Activated T-helper 1 cell treated with anti-CD3 and anti-CD28 coated beads, Interleukin-12 subunit alpha, Interleukin-12 subunit beta, Interleukin-2, Interleukin-4 antibody, amounts not matched to agents 30 ng/mL and 10 ng/mL and 1 ng/mL, durations not matched to agents 14 hours and 24 hours and 36 hours (primary cell): ENCODE measurements at regions not wholly inside any gene's neighbourhood (a gene's known extent, or its start where the extent isn't known, plus 50 kb on each side); places are given as distances from the start of the nearest gene placed in this dataset.

ENCODE experiments used
- DNase-seq: peaks from one replicate; pipeline ENCODE4 v3.0.0; 2021; ENCODE audit warnings: low spot score
- H3K27ac Mint-ChIP-seq: one replicate; pipeline ENCODE4 v1.8.0; 2021; ENCODE audit warnings: mild to moderate bottlenecking, mixed read lengths
- H3K27me3 Mint-ChIP-seq: one replicate; pipeline ENCODE4 v1.8.0; 2022; ENCODE audit warnings: mild to moderate bottlenecking, moderate library complexity, mixed read lengths; ENCODE audit not compliant: insufficient read depth
- H3K36me3 Mint-ChIP-seq: one replicate; pipeline ENCODE4 v1.8.0; 2021; ENCODE audit warnings: low read depth, mixed read lengths
- H3K4me1 Mint-ChIP-seq: one replicate; pipeline ENCODE4 v1.8.0; 2021; ENCODE audit warnings: low read depth, mixed read lengths
- H3K4me3 Mint-ChIP-seq: one replicate; pipeline ENCODE4 v1.8.0; 2021; ENCODE audit warnings: mild to moderate bottlenecking, moderate library complexity, mixed read lengths
- H3K9me3 Mint-ChIP-seq: one replicate; pipeline ENCODE4 v1.8.0; 2021; ENCODE audit warnings: mixed read lengths
- intact Hi-C: fragments of 100-400 bp; cut with micrococcal nuclease; formaldehyde crosslinking; loops from one replicate; pipeline ENCODE4 v1.15.1; 2024

- Mint-ChIP-seq H3K4me1 (no peaks in the 10 kb centered on the region), H3K4me3 (no peak overlapping the region), H3K27ac (no peak overlapping the region), H3K9me3 (peaks cover 3% of the 10 kb centered on the region), H3K27me3 (no peaks in the 10 kb centered on the region), H3K36me3 (no peaks in the 10 kb centered on the region)
- intact Hi-C loops = no loop called here
- DNase-seq = no peak
Measured at GRCh38 chr6:114449659-114450058, 106.8 kb upstream of the HS3ST5 start.

GRCh38 chr6:114446342-114446741 is 103.5 kb upstream of the HS3ST5 start:
- intact Hi-C loops = no loop called here
- DNase-seq = no peak
- Mint-ChIP-seq H3K36me3 (no peaks in the 10 kb centered on the region), H3K9me3 (peaks cover 3% of the 10 kb centered on the region), H3K27ac (no peak overlapping the region), H3K27me3 (no peaks in the 10 kb centered on the region), H3K4me3 (no peak overlapping the region), H3K4me1 (no peaks in the 10 kb centered on the region)

DNA sequence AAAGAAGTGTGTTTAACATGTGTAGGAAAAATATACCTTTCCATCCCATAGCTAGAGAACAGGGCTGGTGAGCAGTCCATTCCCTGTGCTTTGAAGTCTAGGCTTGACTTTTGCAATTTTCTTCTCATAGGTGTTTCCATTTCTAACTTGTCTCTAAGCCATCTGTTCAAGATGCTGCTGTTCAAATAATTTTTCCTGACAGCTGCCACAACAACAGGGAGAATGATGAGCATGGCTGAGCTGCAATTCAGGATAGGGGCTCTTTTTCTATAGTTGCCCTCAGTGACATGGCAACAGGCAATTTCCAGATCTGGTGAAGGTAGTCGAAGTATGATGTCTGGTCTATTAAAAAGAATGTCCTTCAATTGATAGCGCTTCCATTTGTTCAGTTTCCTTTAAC is 103.0 kb upstream of the HS3ST5 start:
- no peak for DNase-seq
- Mint-ChIP-seq H3K9me3 (peaks cover 3% of the 10 kb centered on the region), H3K27me3 (no peaks in the 10 kb centered on the region), H3K4me1 (no peaks in the 10 kb centered on the region), H3K4me3 (no peak overlapping the region), H3K27ac (no peak overlapping the region), H3K36me3 (no peaks in the 10 kb centered on the region)
- intact Hi-C loops = no loop called here

- intact Hi-C loops = no loop called here
- Mint-ChIP-seq H3K27ac (no peak overlapping the region), H3K4me1 (no peaks in the 10 kb centered on the region), H3K36me3 (no peaks in the 10 kb centered on the region), H3K4me3 (no peak overlapping the region), H3K27me3 (no peaks in the 10 kb centered on the region), H3K9me3 (no peaks in the 10 kb centered on the region)
- no peak for DNase-seq
Measured at GRCh38 chr6:114439411-114439810, 96.6 kb upstream of the HS3ST5 start.

DNA sequence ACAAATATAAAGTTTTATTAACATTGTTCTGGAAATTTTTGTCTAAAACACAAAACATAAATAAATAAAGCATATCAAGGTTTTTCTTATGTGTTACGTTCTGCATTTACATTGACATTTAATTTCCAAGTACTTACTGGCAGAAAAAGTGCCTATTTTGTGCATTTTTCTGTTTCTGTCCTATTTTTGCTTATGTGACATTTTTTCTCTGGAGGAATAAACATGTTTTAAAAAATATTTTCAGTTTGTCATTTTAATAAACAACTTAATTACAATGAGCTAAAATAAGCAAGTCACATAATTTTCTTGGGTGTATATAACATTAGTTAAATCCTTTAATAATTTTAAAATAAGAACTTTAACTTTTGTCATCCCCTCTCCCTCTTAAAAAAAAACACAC is 94.4 kb upstream of the HS3ST5 start:
- no peaks in the 10 kb centered on the region for H3K27me3 Mint-ChIP-seq
- no peaks in the 10 kb centered on the region for H3K9me3 Mint-ChIP-seq
- intact Hi-C loops = no loop called here
- H3K36me3 Mint-ChIP-seq = no peaks in the 10 kb centered on the region
- no peak for DNase-seq
- no peak overlapping the region for H3K27ac Mint-ChIP-seq
- H3K4me3 Mint-ChIP-seq = no peak overlapping the region
- no peaks in the 10 kb centered on the region for H3K4me1 Mint-ChIP-seq

- H3K9me3 Mint-ChIP-seq = no peaks in the 10 kb centered on the region
- no peak for DNase-seq
- H3K27ac Mint-ChIP-seq = no peak overlapping the region
- no peak overlapping the region for H3K4me3 Mint-ChIP-seq
- no peaks in the 10 kb centered on the region for H3K27me3 Mint-ChIP-seq
- H3K36me3 Mint-ChIP-seq = no peaks in the 10 kb centered on the region
- no peaks in the 10 kb centered on the region for H3K4me1 Mint-ChIP-seq
- intact Hi-C loops = no loop called here
Measured at GRCh38 chr6:114436691-114437090, 93.9 kb upstream of the HS3ST5 start.

DNA sequence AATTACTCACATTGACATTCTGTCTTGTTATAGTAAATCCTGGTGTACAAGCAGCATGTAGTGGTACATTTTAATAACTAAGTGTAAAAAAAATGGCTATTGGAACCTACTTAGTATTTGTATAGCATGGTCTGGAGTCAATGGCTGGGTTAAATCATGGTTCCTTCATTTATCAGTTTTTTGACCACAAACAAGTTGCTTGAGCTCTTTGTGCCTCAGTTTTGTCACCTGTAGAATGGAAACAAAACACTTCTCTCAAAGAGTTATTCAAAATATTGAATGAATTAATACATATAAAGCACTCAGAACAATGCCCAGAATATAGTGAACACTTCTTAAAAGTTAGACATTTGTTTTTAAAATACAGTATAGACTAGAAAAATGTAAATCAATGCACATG is 93.2 kb upstream of the HS3ST5 start:
- H3K4me1 Mint-ChIP-seq = no peaks in the 10 kb centered on the region
- H3K4me3 Mint-ChIP-seq = no peak overlapping the region
- no peaks in the 10 kb centered on the region for H3K36me3 Mint-ChIP-seq
- no peaks in the 10 kb centered on the region for H3K27me3 Mint-ChIP-seq
- no peak for DNase-seq
- H3K27ac Mint-ChIP-seq = no peak overlapping the region
- intact Hi-C loops = no loop called here
- H3K9me3 Mint-ChIP-seq = no peaks in the 10 kb centered on the region

DNA sequence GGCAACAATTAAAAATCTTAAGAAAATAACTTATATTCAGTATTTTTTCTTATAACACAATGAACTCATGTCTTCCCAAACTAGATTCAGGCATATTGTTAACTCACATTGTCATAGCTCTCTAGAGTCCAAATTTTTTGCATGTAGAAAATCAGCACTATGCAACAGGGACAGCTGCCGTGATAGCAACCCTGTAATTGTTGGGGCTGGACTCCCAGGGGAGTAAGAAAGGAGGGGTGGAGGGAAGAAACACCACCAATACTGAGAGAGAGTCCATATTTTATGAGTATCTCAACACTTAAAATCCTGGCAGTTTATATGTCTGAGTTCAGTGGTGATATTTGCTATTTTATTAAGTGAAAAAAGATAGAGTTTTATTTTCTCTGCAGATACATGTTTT is 89.6 kb upstream of the HS3ST5 start:
- Mint-ChIP-seq H3K27me3 (no peaks in the 10 kb centered on the region), H3K27ac (no peak overlapping the region), H3K36me3 (no peaks in the 10 kb centered on the region), H3K4me1 (no peaks in the 10 kb centered on the region), H3K9me3 (no peaks in the 10 kb centered on the region), H3K4me3 (no peak overlapping the region)
- no peak for DNase-seq
- intact Hi-C loops = no loop called here

- Mint-ChIP-seq H3K9me3 (no peaks in the 10 kb centered on the region), H3K4me1 (no peaks in the 10 kb centered on the region), H3K27ac (no peak overlapping the region), H3K27me3 (no peaks in the 10 kb centered on the region), H3K4me3 (no peak overlapping the region), H3K36me3 (no peaks in the 10 kb centered on the region)
- no peak for DNase-seq
- intact Hi-C loops = no loop called here
Measured at GRCh38 chr6:114431641-114432040, 88.8 kb upstream of the HS3ST5 start.

DNA sequence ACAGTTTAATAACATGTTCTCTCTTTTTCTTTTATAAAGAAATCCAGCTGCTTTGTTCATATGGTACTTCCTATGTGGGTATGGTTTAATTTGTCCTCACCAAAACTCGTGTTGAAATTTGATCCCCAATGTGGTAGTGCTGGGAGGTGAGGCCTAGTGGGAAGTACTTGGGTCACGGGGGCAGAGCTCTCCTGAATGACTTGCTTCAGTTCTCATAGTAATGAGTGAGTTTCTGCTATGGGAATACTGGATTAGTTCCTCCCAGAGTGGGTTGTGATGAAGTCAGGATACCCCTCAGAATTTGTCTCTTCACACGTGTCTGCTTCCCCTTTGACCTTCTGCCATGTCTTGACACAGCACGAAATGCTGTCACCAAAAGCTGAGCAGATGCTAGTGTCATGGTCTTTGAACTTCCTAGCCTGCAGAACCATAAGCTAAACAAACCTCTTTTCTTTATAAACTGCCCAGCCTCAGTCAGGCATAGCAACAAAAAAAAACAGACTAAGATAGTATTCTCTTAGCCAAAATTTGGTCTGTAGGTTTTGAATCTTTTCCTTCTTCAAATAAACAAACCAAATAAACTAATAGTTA is 87.8 kb upstream of the HS3ST5 start:
- no peaks in the 10 kb centered on the region for H3K36me3 Mint-ChIP-seq
- no peak for DNase-seq
- H3K27ac Mint-ChIP-seq = no peak overlapping the region
- H3K27me3 Mint-ChIP-seq = no peaks in the 10 kb centered on the region
- intact Hi-C loops = no loop called here
- H3K4me3 Mint-ChIP-seq = no peak overlapping the region
- H3K9me3 Mint-ChIP-seq = peaks cover 5% of the 10 kb centered on the region
- no peaks in the 10 kb centered on the region for H3K4me1 Mint-ChIP-seq

DNA sequence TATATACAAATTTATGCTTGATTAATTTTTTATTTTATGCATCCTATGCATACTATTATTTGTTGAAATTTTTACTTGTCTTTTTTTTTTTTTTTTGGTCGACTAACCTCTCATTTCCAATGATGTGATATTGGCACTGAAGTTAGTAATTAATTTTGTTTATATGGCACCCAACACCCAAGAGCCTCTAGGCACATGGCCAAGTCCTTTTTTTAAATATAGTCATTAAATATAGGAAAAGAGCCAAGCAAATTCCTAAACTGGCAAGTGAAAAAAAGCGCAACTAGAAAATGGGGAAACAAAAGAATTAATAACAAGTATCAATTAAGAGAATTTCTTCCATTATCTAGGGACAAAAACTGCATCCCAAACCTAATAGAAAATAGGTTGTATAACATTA is 85.5 kb upstream of the HS3ST5 start:
- Mint-ChIP-seq H3K36me3 (no peaks in the 10 kb centered on the region), H3K27ac (no peak overlapping the region), H3K9me3 (peaks cover 6% of the 10 kb centered on the region), H3K4me3 (no peak overlapping the region), H3K4me1 (no peaks in the 10 kb centered on the region), H3K27me3 (no peaks in the 10 kb centered on the region)
- intact Hi-C loops = no loop called here
- DNase-seq = no peak

- no peaks in the 10 kb centered on the region for H3K36me3 Mint-ChIP-seq
Measured at GRCh38 chr6:114421199-114421598, 78.4 kb upstream of the HS3ST5 start.

GRCh38 chr6:114419175-114419574 is 76.4 kb upstream of the HS3ST5 start:
- H3K27me3 Mint-ChIP-seq = no peaks in the 10 kb centered on the region
- no peaks in the 10 kb centered on the region for H3K4me1 Mint-ChIP-seq
- H3K27ac Mint-ChIP-seq = no peak overlapping the region
- H3K4me3 Mint-ChIP-seq = no peak overlapping the region
- no peaks in the 10 kb centered on the region for H3K36me3 Mint-ChIP-seq
- intact Hi-C loops = no loop called here
- H3K9me3 Mint-ChIP-seq = no peaks in the 10 kb centered on the region
- no peak for DNase-seq

More at GRCh38 chr6:114421199-114421598, 78.4 kb upstream of the HS3ST5 start:
- Mint-ChIP-seq H3K9me3 (peaks cover 6% of the 10 kb centered on the region), H3K27ac (no peak overlapping the region), H3K4me1 (no peaks in the 10 kb centered on the region), H3K4me3 (no peak overlapping the region), H3K27me3 (no peaks in the 10 kb centered on the region)
- no peak for DNase-seq
- intact Hi-C loops = no loop called here

DNA sequence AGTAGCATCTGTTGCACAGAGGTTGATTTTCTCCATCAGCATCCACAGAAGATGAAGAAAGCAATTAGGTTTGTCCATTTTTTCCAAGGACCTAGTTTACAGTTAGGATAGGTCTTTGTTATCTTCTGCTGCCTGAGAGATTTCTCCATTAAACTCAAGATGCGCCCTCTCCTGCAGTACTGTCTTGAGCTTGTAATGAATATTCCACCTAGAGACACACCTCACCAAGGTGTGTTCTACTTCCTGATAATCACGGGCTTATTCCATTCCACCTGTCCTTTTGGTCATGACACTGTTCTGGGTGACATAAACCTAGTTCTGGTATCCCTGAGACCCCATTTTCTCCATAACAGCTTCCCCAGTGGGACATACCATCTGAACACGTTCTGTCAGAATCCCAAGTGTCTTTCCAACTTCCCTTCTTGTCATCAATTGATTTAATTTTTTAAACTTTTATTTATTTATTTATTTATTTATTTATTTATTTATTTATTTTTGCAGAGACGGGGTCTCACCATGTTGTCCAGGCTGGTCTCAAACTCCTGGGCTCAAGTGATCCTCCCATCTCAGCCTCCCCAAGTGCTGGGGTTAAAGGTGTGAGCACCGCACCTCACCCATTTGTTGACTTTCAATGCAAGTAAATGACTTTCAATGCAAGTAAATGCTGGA is 75.6 kb upstream of the HS3ST5 start:
- Mint-ChIP-seq H3K4me1 (no peaks in the 10 kb centered on the region), H3K4me3 (no peak overlapping the region), H3K27ac (no peak overlapping the region), H3K27me3 (no peaks in the 10 kb centered on the region), H3K9me3 (no peaks in the 10 kb centered on the region), H3K36me3 (no peaks in the 10 kb centered on the region)
- intact Hi-C loops = no loop called here
- no peak for DNase-seq
